ENCODE measurements at regions not wholly inside any gene's neighbourhood (a gene's known extent, or its start where the extent isn't known, plus 50 kb on each side); places are given as distances from the start of the nearest gene placed in this dataset.

GRCh38 chr17:77429969-77430752 lies 289.4 kb downstream of the SEC14L1 start:
- in situ Hi-C loops (cut with HindIII; ENCODE audit: extremely low pct_ligation_motif_present, low pct_unique_long_range_greater_than_20kb) (loop anchor here (5.0 kb wide), 2 partner anchors 67 to 98 kb away; no protein-coding TSS in a partner anchor), intact Hi-C loops (cut with micrococcal nuclease; ENCODE audit: unreplicated experiment) (loop anchor here (1.0 to 5.0 kb wide), 4 partner anchors 20 to 65 kb away; no protein-coding TSS in a partner anchor)
- Histone ChIP-seq H3K4me1 (ENCODE audit: insufficient read depth, low read length) (peaks cover 49% of the 10 kb centered on the region), H3K4me2 (ENCODE audit: low read depth, low read length) (peak overlapping the region; percentile 37), H3K79me2 (ENCODE audit: insufficient read depth, low read length) (peaks cover 44% of the 10 kb centered on the region), H3K27me3 (ENCODE audit: control insufficient read depth in 1 of 2, insufficient read depth in 2 of 2, low read length in 2 of 2) (no peaks in the 10 kb centered on the region), H3K9ac (ENCODE audit: insufficient read depth, low read depth, low read length) (peak overlapping the region; percentile 19; the same call in 1 of the 2 replicates), H3K36me3 (replicated peaks in 1 of 2; ENCODE audit: control insufficient read depth in 1 of 2, insufficient read depth in 2 of 2, low read length in 2 of 2) (peaks cover 20 to 59% of the 10 kb centered on the region in 2 experiments), H2AFZ (ENCODE audit: low read length) (no peak overlapping the region), H3K9me3 (ENCODE audit: low read length) (no peaks in the 10 kb centered on the region), H3K4me3 (replicated peaks in 1 of 3; ENCODE audit: insufficient read depth in 1 of 3, low read depth in 2 of 3, low read length in 3 of 3) (peak overlapping the region in 1 of 3 experiments; percentile 0; a peak in 1 of 6 replicates), H4K20me1 (ENCODE audit: insufficient read depth, low read length) (peaks cover 77% of the 10 kb centered on the region; the same call in 1 of the 2 replicates), H3K27ac (ENCODE audit: extremely low read length, insufficient read depth, low read length) (peak overlapping the region; percentile 61)
- WGBS (ENCODE audit: low lambda C conversion rate) = 34% methylated on average over 16 of the region's 16 CpGs
- peak; percentile 97 for DNase-seq (ENCODE audit: low spot score)
- peak; percentile 96 for FAIRE-seq
- peak; percentile 79 for ATAC-seq
- ChIA-PET CTCF (ENCODE audit: low intra/inter-chr PET ratio, low total read pairs) (interaction anchor here (0.7 to 2.1 kb wide), 6 partner anchors 20 to 99 kb away, joined by 3 to 46 read pairs (median 4); no protein-coding TSS in a partner anchor), POLR2A (interaction anchor here (0.7 to 9.2 kb wide), 17 partner anchors 11 to 145 kb away, joined by 3 to 107 read pairs (median 4); no protein-coding TSS in a partner anchor)
- BruUV-seq (replicated peaks) = no TSS peak
- TF ChIP-seq ZNF546 (CRISPR knock-in tag; conservative IDR thresholded peaks at IDR 0.05) = 0 out of 2 replicates have a peak, but pooled peaks have one; percentile 79
- no peak for TF ChIP-seq REST (IDR thresholded peaks at IDR 0.05; ENCODE audit: borderline replicate concordance in 1 of 2, low read depth in 1 of 2, low read length in 2 of 2)
- TF ChIP-seq, protein P1, sequence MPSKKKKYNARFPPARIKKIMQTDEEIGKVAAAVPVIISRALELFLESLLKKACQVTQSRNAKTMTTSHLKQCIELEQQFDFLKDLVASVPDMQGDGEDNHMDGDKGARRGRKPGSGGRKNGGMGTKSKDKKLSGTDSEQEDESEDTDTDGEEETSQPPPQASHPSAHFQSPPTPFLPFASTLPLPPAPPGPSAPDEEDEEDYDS (CRISPR knock-in tag; IDR thresholded peaks at IDR 0.05) = peak; percentile 72; the same call in 1 of the 2 replicates
- no peak for TF ChIP-seq THAP8 (CRISPR knock-in tag; IDR thresholded peaks at IDR 0.05; ENCODE audit: borderline replicate concordance)
- no peak for TF ChIP-seq DPF2 (CRISPR knock-in tag; IDR thresholded peaks at IDR 0.05; ENCODE audit: borderline replicate concordance, low read depth)
- peak; percentile 72; the same call in 1 of the 2 replicates for TF ChIP-seq RFXAP (CRISPR knock-in tag; IDR thresholded peaks at IDR 0.05; ENCODE audit: borderline replicate concordance)
- no peak for TF ChIP-seq PHB2 (IDR thresholded peaks at IDR 0.05; ENCODE audit: partially characterized antibody)
- no peak for TF ChIP-seq ZNF407 (CRISPR knock-in tag; IDR thresholded peaks at IDR 0.05; ENCODE audit: not compliant biosample characterization)

Data from HepG2 (cell line).